CD4-positive, alpha-beta T cell treated with Interleukin-4 for 4 hours (primary cell): ENCODE measurements at regions not wholly inside any gene's neighbourhood (a gene's known extent, or its start where the extent isn't known, plus 50 kb on each side); places are given as distances from the start of the nearest gene placed in this dataset.
A peak's percentile ranks its signal among the peaks of the same experiment; 100 is the strongest.
"Not testable (repeated sequence)": the region's sequence is repeated elsewhere in the genome, so short reads cannot be mapped to it uniquely, and the experiment has no call there.

ENCODE experiments used
- DNase-seq: peaks from one replicate; pipeline ENCODE4 v3.0.0-alpha.2; 2020

- DNase-seq: no peak
Measured at GRCh38 chr12:89225808-89226411, 126.4 kb downstream of the DUSP6 start.

- peak; percentile 76 for DNase-seq
Measured at GRCh38 chr12:89225401-89225800, 126.9 kb downstream of the DUSP6 start.

- DNase-seq: not testable (repeated sequence)
Measured at GRCh38 chr12:89222580-89222979, 129.7 kb downstream of the DUSP6 start.

- no peak for DNase-seq
Measured at GRCh38 chr12:89217472-89217871, 134.8 kb downstream of the DUSP6 start.

- DNase-seq: no peak
Measured at GRCh38 chr12:89216211-89216952, 135.9 kb downstream of the DUSP6 start.

- DNase-seq: no peak
Measured at GRCh38 chr12:89215196-89215595, 137.1 kb downstream of the DUSP6 start.

GRCh38 chr12:89213747-89214146 is 138.6 kb downstream of the DUSP6 start:
- DNase-seq: no peak

GRCh38 chr12:89213139-89213538 is 139.2 kb downstream of the DUSP6 start:
- no peak for DNase-seq

GRCh38 chr12:89212339-89212771 is 139.9 kb downstream of the DUSP6 start:
- DNase-seq: no peak

- no peak for DNase-seq
Measured at GRCh38 chr12:89211456-89211855, 140.8 kb downstream of the DUSP6 start.

GRCh38 chr12:89210277-89210676 is 142.0 kb downstream of the DUSP6 start:
- no peak for DNase-seq

GRCh38 chr12:89208661-89209096 is 143.6 kb downstream of the DUSP6 start:
- DNase-seq: no peak

- no peak for DNase-seq
Measured at GRCh38 chr12:89206390-89206789, 145.9 kb downstream of the DUSP6 start.

- no peak for DNase-seq
Measured at GRCh38 chr12:89205517-89205916, 146.8 kb downstream of the DUSP6 start.

- DNase-seq: no peak
Measured at GRCh38 chr12:89203144-89203543, 149.2 kb downstream of the DUSP6 start.

GRCh38 chr12:89200217-89200616 is 152.1 kb downstream of the DUSP6 start:
- no peak for DNase-seq

- no peak for DNase-seq
Measured at GRCh38 chr12:89195470-89195869, 156.8 kb downstream of the DUSP6 start.

GRCh38 chr12:89194683-89195082 is 157.6 kb downstream of the DUSP6 start:
- no peak for DNase-seq

- DNase-seq: no peak
Measured at GRCh38 chr12:89192429-89192828, 159.9 kb downstream of the DUSP6 start.

- DNase-seq: not testable (repeated sequence)
Measured at GRCh38 chr12:89191597-89191996, 160.7 kb downstream of the DUSP6 start.

- no peak for DNase-seq
Measured at GRCh38 chr12:89189448-89189847, 162.9 kb downstream of the DUSP6 start.

GRCh38 chr12:89187507-89187906 is 164.8 kb downstream of the DUSP6 start:
- no peak for DNase-seq

- no peak for DNase-seq
Measured at GRCh38 chr12:89185889-89186288, 166.4 kb downstream of the DUSP6 start.

- DNase-seq: no peak
Measured at GRCh38 chr12:89185181-89185580, 167.1 kb downstream of the DUSP6 start.

- DNase-seq: no peak
Measured at GRCh38 chr12:89183985-89184435, 168.3 kb downstream of the DUSP6 start.
